Retinal pigment epithelial cell (primary cell): ENCODE measurements at regions not wholly inside any gene's neighbourhood (a gene's known extent, or its start where the extent isn't known, plus 50 kb on each side); places are given as distances from the start of the nearest gene placed in this dataset.

ENCODE experiments used
- DNase-seq: peaks from one replicate; pipeline ENCODE4 v3.0.0-alpha.2; 2010; ENCODE audit warnings: low read depth
- H3K4me3 ChIP-seq: 2 replicates; pipeline ENCODE4 v1.5.1; 2011; ENCODE audit warnings: mild to moderate bottlenecking, low read length, control low read depth, moderate library complexity
- TF ChIP-seq, protein P1 (sequence below): conservative IDR thresholded peaks from 2 replicates; pipeline ENCODE4 v1.5.1; 2011; ENCODE audit warnings: low read depth, low read length, control low read depth, inconsistent platforms

DNA sequence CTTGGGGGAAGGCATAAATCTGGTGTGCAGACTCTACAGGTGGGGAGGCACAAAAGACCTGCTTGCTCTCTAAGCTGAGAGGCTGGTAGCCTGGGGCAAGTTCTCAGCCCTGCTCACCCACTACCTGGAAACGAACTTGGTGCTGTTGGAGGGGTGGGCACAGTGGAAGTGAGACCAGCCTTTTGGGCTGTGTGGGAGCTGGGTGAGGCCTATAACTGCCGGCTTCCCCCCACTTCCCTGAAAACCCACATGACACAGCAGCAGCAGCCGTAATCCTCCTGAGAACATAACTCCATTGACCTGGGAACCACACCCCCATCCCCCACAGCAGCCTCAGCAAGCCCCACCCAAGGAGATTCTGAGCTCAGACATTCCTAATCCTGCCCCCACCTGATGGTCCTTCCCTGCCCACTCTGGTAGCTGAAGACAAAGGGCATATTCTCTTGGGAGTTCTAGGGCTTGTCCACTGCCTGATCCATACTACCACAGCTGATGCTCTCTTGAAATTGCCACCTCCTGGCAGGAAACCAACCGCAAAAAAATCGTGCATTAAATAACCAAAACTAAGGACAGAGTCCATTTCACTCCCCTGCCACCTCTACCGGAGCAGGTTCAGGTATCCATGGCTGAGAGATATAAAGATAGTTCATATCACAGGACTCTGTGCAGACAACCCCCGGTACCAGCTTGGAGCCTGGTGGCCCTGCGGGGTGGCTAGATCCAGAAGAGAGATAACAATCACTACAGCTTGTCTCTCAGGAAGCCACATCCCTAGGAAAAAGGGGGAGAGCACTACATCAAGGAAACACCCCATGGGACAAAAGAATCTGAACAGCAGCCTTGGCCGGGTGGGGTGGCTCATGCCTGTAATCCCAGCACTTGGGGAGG is 178.1 kb downstream of the NDUFA10 start:
- H3K4me3 ChIP-seq: no peak overlapping the region
- no peak for DNase-seq
- TF ChIP-seq, protein P1, sequence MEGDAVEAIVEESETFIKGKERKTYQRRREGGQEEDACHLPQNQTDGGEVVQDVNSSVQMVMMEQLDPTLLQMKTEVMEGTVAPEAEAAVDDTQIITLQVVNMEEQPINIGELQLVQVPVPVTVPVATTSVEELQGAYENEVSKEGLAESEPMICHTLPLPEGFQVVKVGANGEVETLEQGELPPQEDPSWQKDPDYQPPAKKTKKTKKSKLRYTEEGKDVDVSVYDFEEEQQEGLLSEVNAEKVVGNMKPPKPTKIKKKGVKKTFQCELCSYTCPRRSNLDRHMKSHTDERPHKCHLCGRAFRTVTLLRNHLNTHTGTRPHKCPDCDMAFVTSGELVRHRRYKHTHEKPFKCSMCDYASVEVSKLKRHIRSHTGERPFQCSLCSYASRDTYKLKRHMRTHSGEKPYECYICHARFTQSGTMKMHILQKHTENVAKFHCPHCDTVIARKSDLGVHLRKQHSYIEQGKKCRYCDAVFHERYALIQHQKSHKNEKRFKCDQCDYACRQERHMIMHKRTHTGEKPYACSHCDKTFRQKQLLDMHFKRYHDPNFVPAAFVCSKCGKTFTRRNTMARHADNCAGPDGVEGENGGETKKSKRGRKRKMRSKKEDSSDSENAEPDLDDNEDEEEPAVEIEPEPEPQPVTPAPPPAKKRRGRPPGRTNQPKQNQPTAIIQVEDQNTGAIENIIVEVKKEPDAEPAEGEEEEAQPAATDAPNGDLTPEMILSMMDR: no peak

DNA sequence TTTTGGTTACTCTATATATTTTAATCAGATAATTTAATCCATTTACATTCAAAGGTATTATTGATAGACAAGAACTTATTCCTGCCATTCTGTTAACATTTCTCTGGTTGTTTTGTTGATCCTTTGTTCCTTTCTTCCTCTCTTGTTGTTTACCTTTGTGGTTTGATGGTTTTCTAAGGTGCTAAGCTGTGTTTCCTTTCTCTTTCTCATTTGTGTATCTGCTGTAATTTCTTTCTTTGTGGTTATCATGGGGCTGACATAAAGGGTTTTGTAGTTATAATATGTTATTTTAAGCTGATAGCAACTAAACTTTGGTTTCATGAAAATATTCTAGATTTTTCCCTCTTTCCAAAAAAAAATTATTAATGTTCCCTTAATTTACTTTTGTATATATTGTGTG is 179.2 kb downstream of the NDUFA10 start:
- no peak for DNase-seq
- TF ChIP-seq, protein P1: no peak
- H3K4me3 ChIP-seq: no peak overlapping the region

DNA sequence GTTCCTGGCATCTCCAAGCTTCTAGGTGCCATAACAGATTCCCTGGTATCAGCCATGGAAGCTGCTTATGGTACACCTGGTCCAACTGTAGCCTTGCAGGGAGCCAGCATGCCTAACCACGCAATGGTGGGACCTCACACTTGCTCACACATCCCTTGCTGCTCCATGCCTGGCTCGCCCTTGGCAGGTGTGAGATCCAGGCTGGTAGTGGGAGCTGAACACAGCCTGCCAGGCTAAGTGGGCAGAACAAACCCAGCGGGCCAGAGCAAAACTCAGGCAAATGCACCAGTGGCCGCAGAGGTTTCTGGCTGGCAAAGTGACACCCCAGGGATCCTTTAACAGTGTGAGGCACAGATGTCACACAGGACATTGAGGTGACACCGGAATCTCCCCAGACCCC is 185.8 kb downstream of the NDUFA10 start:
- DNase-seq: no peak
- TF ChIP-seq, protein P1: no peak
- H3K4me3 ChIP-seq: no peak overlapping the region

DNA sequence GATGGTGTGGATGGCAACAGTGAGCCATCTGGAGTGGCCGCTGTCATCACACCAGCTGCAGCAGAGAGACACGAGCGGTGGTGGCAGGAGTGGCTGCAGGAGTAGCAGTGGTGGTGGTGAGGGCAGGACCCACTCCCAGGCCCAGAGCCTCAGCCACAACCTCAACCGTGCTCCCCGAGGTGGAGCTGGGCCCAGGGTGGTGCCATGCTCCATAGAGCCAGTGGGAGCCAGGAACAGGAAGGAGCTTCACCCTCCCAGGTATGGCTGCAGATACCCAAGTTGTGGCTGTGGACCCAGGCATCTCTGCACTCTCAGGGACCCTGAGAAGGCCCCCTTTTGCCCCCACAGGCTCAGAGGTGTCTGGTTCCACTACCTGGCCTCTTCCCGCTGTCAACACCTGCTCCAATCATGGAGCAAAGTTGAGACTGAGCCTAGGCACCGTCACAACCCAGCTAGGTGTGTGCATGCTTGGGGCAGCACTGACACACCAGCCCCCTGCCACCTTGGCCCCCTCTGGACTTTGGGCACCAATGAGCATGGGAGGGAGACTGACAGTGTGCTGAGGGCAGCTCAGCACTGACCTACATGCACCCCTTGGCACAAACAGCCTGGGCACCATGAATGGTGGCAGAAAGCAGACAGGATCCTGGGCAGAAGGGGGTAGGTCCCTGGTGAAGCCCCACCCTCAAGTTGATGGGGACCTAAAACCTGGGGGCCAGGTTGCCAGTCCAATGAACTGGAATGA is 188.9 kb downstream of the NDUFA10 start:
- TF ChIP-seq, protein P1: no peak
- DNase-seq: no peak
- H3K4me3 ChIP-seq: no peak overlapping the region

DNA sequence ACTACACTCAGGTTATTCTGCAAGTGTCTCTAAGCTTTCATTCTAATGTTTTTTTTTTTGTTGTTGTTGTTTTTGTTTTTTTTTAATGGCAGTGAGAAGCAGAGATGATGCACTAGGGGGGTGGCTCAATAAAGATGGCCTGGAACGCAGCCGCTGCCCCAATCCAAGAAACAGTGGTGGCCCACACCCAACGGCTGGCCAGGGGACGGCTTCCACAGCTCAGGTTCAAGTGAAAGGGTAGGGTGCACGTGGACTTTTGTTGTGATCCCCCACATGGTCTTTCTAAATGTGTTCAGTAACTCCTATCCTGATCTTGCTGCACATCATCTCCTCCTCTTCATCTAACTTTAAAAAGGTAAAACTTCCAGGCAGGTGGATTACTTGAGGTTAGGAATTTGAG is 190.1 kb downstream of the NDUFA10 start:
- TF ChIP-seq, protein P1: no peak
- no peak overlapping the region for H3K4me3 ChIP-seq
- DNase-seq: no peak

DNA sequence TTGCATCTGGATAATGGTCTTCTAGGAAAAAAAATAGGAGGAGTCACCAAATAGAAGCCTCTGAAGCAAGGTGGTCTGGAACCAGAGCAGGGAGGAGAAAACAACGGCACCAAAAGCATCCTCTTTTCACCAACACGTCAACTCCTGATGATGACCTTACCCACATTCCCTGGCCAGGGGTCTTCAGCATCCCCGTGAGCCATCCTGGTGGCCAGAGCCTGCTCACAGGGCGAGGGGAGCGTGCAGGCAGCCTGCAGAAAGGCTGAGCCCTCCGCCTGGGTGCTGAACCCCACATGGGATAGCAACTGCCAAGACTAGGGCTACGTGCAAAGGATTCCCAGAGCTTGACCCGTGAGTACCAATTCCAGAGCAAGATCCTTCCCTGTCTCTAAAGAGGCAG is 191.0 kb downstream of the NDUFA10 start:
- TF ChIP-seq, protein P1: no peak
- no peak for DNase-seq
- H3K4me3 ChIP-seq: no peak overlapping the region
